ENCODE measurements at regions not wholly inside any gene's neighbourhood (a gene's known extent, or its start where the extent isn't known, plus 50 kb on each side); places are given as distances from the start of the nearest gene placed in this dataset.

DNA sequence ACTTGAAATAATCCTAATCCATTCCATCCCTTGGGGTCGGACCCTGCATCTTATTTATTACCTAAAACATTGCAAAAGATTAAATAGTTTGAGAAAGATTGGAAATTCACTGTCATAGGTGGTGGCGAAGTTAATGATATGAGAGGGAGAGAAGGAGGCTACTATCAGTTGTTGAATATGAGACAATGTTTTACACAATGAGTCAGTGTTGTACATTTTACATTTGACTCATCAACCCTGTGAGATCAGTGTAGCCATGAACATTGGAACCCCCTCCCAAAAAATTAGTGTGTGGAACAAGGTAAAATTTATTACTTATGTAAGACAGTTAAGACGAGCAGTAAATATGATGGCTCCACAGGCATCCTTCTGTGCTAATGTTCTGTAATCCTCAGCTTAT lies 384.3 kb downstream of the MCTP2 start:
- TF ChIP-seq, protein P1, sequence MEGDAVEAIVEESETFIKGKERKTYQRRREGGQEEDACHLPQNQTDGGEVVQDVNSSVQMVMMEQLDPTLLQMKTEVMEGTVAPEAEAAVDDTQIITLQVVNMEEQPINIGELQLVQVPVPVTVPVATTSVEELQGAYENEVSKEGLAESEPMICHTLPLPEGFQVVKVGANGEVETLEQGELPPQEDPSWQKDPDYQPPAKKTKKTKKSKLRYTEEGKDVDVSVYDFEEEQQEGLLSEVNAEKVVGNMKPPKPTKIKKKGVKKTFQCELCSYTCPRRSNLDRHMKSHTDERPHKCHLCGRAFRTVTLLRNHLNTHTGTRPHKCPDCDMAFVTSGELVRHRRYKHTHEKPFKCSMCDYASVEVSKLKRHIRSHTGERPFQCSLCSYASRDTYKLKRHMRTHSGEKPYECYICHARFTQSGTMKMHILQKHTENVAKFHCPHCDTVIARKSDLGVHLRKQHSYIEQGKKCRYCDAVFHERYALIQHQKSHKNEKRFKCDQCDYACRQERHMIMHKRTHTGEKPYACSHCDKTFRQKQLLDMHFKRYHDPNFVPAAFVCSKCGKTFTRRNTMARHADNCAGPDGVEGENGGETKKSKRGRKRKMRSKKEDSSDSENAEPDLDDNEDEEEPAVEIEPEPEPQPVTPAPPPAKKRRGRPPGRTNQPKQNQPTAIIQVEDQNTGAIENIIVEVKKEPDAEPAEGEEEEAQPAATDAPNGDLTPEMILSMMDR (IDR thresholded peaks at IDR 0.05; ENCODE audit: low read length): no peak
- no peak for TF ChIP-seq EZH2 (optimal IDR thresholded peaks at IDR 0.05; ENCODE audit: low read depth, low read length)
- no peak for TF ChIP-seq EZH2phosphoT487 (IDR thresholded peaks at IDR 0.05; ENCODE audit: low read length)

Data from MM.1S (cell line).